WTC11 (cell line): ENCODE measurements at regions not wholly inside any gene's neighbourhood (a gene's known extent, or its start where the extent isn't known, plus 50 kb on each side); places are given as distances from the start of the nearest gene placed in this dataset.

Experiments used
- CBFB ChIP-seq: sonication (generic); formaldehyde crosslinking; IDR thresholded peaks from 2 replicates; pipeline ENCODE4 v1.8.1; 2022; ENCODE audit warnings: mild to moderate bottlenecking, low read depth, missing genetic modification reagents
- CTCF ChIP-seq: fragments of 200-600 bp; IDR thresholded peaks from 2 replicates; pipeline ENCODE4 v1.8.0; 2022; ENCODE audit warnings: antibody characterized with exemption
- ESRRA ChIP-seq: sonication (generic); formaldehyde crosslinking; IDR thresholded peaks from 2 replicates; pipeline ENCODE4 v1.8.1; 2022; ENCODE audit warnings: mild to moderate bottlenecking, missing genetic modification reagents, borderline replicate concordance
- GABPB1 ChIP-seq: sonication (generic); formaldehyde crosslinking; IDR thresholded peaks from 2 replicates; pipeline ENCODE4 v1.8.1; 2023; ENCODE audit warnings: mild to moderate bottlenecking, missing genetic modification reagents
- HMGA2 ChIP-seq: fragments of 250-450 bp; sonication (Bioruptor Pico); IDR thresholded peaks from 2 replicates; pipeline ENCODE4 v1.4.0; 2021; ENCODE audit warnings: mild to moderate bottlenecking, moderate library complexity
- HMGXB4 ChIP-seq: sonication (generic); formaldehyde crosslinking; IDR thresholded peaks from 2 replicates; pipeline ENCODE4 v1.8.1; 2023; ENCODE audit warnings: mild to moderate bottlenecking, moderate library complexity, missing genetic modification reagents
- JUN ChIP-seq: sonication (generic); formaldehyde crosslinking; IDR thresholded peaks from 2 replicates; pipeline ENCODE4 v1.8.0; 2023; ENCODE audit warnings: mild to moderate bottlenecking, missing genetic modification reagents
- NFYB ChIP-seq: sonication (generic); formaldehyde crosslinking; conservative IDR thresholded peaks from 2 replicates; pipeline ENCODE4 v1.8.0; 2022; ENCODE audit warnings: low read depth, missing genetic modification reagents
- OVOL2 ChIP-seq: fragments of 250-450 bp; sonication (Bioruptor Pico); IDR thresholded peaks from 2 replicates; pipeline ENCODE4 v1.9.0; 2021; ENCODE audit warnings: mild to moderate bottlenecking, borderline replicate concordance
- STAT6 ChIP-seq: sonication (generic); formaldehyde crosslinking; conservative IDR thresholded peaks from 2 replicates; pipeline ENCODE4 v1.8.1; 2023; ENCODE audit warnings: mild to moderate bottlenecking, low read depth, missing genetic modification reagents, moderate library complexity
- TP53 ChIP-seq: sonication (generic); formaldehyde crosslinking; IDR thresholded peaks from 2 replicates; pipeline ENCODE4 v1.8.1; 2023; ENCODE audit warnings: mild to moderate bottlenecking, missing genetic modification reagents
- USF2 ChIP-seq: sonication (generic); formaldehyde crosslinking; IDR thresholded peaks from 2 replicates; pipeline ENCODE4 v1.8.1; 2023; ENCODE audit warnings: mild to moderate bottlenecking, missing genetic modification reagents, moderate library complexity
- ZNF512 ChIP-seq: sonication (generic); formaldehyde crosslinking; IDR thresholded peaks from 2 replicates; pipeline ENCODE4 v1.8.1; 2022; ENCODE audit warnings: missing genetic modification reagents, borderline replicate concordance
- ZSCAN18 ChIP-seq: fragments of 250-450 bp; sonication (Bioruptor Pico); IDR thresholded peaks from 2 replicates; pipeline ENCODE4 v2.1.2; 2022; ENCODE audit warnings: mild to moderate bottlenecking, moderate library complexity

- TF ChIP-seq CTCF: no peak
- TF ChIP-seq JUN (CRISPR knock-in tag): no peak
- TF ChIP-seq GABPB1 (CRISPR knock-in tag): no peak
- no peak for TF ChIP-seq STAT6
- TF ChIP-seq NFYB: no peak
- no peak for TF ChIP-seq ZSCAN18 (CRISPR knock-in tag)
- TF ChIP-seq ESRRA (CRISPR knock-in tag): no peak
- TF ChIP-seq CBFB (CRISPR knock-in tag): no peak
- TF ChIP-seq TP53 (CRISPR knock-in tag): no peak
- TF ChIP-seq OVOL2 (CRISPR knock-in tag): no peak
- no peak for TF ChIP-seq USF2 (CRISPR knock-in tag)
- TF ChIP-seq HMGXB4 (CRISPR knock-in tag): no peak
- TF ChIP-seq ZNF512: no peak
- no peak for TF ChIP-seq HMGA2
Observed at GRCh38 chr6:77034161-77034560, 429.1 kb downstream of the HTR1B start.
